H9 (cell line): ENCODE measurements at regions not wholly inside any gene's neighbourhood (a gene's known extent, or its start where the extent isn't known, plus 50 kb on each side); places are given as distances from the start of the nearest gene placed in this dataset.

Experiments
- DNase-seq: peaks from one replicate; pipeline ENCODE4 v3.0.0-alpha.2; 2017
- H2AFZ ChIP-seq: one replicate; pipeline ENCODE4 v1.6.1; 2013; ENCODE audit warnings: mild to moderate bottlenecking, low read length, control low read depth, moderate library complexity
- H2AK5ac ChIP-seq: 2 replicates; pipeline ENCODE4 v1.6.1; 2013; ENCODE audit warnings: low read length, control low read depth, mixed read lengths; ENCODE audit not compliant: insufficient read length
- H2BK120ac ChIP-seq: one replicate; pipeline ENCODE4 v1.6.1; 2013; ENCODE audit warnings: low read depth, mild to moderate bottlenecking, low read length, control low read depth, inconsistent platforms; ENCODE audit not compliant: poor library complexity, severe bottlenecking
- H2BK12ac ChIP-seq: 2 replicates; pipeline ENCODE4 v1.6.1; 2013; ENCODE audit warnings: low read length, control low read depth, mixed read lengths, low read depth; ENCODE audit not compliant: insufficient read length
- H2BK15ac ChIP-seq: 2 replicates; pipeline ENCODE4 v1.6.1; 2013; ENCODE audit warnings: low read depth, low read length, control low read depth
- H2BK20ac ChIP-seq: one replicate; pipeline ENCODE4 v1.6.1; 2013; ENCODE audit warnings: low read depth, mild to moderate bottlenecking, low read length, control low read depth, inconsistent platforms; ENCODE audit not compliant: poor library complexity, severe bottlenecking
- H2BK5ac ChIP-seq: 2 replicates; pipeline ENCODE4 v1.6.1; 2013; ENCODE audit warnings: low read length, control low read depth, mixed read lengths; ENCODE audit not compliant: insufficient read length
- H3K14ac ChIP-seq: 2 replicates; pipeline ENCODE4 v1.6.1; 2013; ENCODE audit warnings: low read length, control low read depth; ENCODE audit not compliant: insufficient read depth
- H3K18ac ChIP-seq: 2 replicates; pipeline ENCODE4 v1.6.1; 2013; ENCODE audit warnings: low read depth, mild to moderate bottlenecking, mixed read lengths, low read length, control low read depth; ENCODE audit not compliant: insufficient read length
- H3K23ac ChIP-seq: 2 replicates; pipeline ENCODE4 v1.6.1; 2013; ENCODE audit warnings: low read length, control low read depth, mixed read lengths, low read depth; ENCODE audit not compliant: insufficient read length
- H3K23me2 ChIP-seq: 2 replicates; pipeline ENCODE4 v1.6.1; 2013; ENCODE audit warnings: low read depth, mild to moderate bottlenecking, mixed read lengths, low read length, control low read depth; ENCODE audit not compliant: insufficient read length, poor library complexity, severe bottlenecking
- H3K27ac ChIP-seq: 2 replicates; pipeline ENCODE4 v1.5.1; 2013; ENCODE audit warnings: low read length, control low read depth, mixed read lengths, low read depth; ENCODE audit not compliant: insufficient read length
- H3K27me3 ChIP-seq: 2 replicates; pipeline ENCODE4 v1.6.1; 2013; ENCODE audit warnings: low read length, control low read depth, inconsistent platforms; ENCODE audit not compliant: insufficient read depth
- H3K4ac ChIP-seq: 2 replicates; pipeline ENCODE4 v1.6.1; 2013; ENCODE audit warnings: low read depth, mild to moderate bottlenecking, control low read depth, inconsistent platforms, low read length, moderate library complexity
- H3K4me1 ChIP-seq: 2 replicates; pipeline ENCODE4 v1.6.1; 2013; ENCODE audit warnings: low read length, control low read depth, inconsistent platforms; ENCODE audit not compliant: insufficient read depth
- H3K4me2 ChIP-seq: 2 replicates; pipeline ENCODE4 v1.6.1; 2013; ENCODE audit warnings: low read length, control low read depth, mixed read lengths; ENCODE audit not compliant: insufficient read length, insufficient read depth
- H3K56ac ChIP-seq: 2 replicates; pipeline ENCODE4 v1.6.1; 2013; ENCODE audit warnings: low read depth, mild to moderate bottlenecking, mixed read lengths, low read length, control low read depth; ENCODE audit not compliant: insufficient read length
- H3K79me1 ChIP-seq: 2 replicates; pipeline ENCODE4 v1.6.1; 2013; ENCODE audit warnings: low read depth, mild to moderate bottlenecking, moderate library complexity, low read length, control low read depth, inconsistent platforms; ENCODE audit not compliant: insufficient read depth, poor library complexity, severe bottlenecking
- H3K79me2 ChIP-seq: 2 replicates; pipeline ENCODE4 v1.6.1; 2013; ENCODE audit warnings: low read length, control low read depth, inconsistent platforms; ENCODE audit not compliant: insufficient read depth
- H3K9ac ChIP-seq: 2 replicates; pipeline ENCODE4 v1.6.1; 2013; ENCODE audit warnings: low read length, control low read depth, mixed read lengths; ENCODE audit not compliant: insufficient read length; ENCODE audit errors: extremely low read depth
- H3K9me3 ChIP-seq: one replicate; pipeline ENCODE4 v1.6.1; 2013; ENCODE audit warnings: low read depth, low read length, inconsistent platforms; ENCODE audit not compliant: control insufficient read depth
- H3T11ph ChIP-seq: one replicate; pipeline ENCODE4 v1.6.1; 2013; ENCODE audit warnings: mild to moderate bottlenecking, low read length, control low read depth, inconsistent platforms
- H4K20me1 ChIP-seq: one replicate; pipeline ENCODE4 v1.6.1; 2013; ENCODE audit not compliant: control insufficient read depth, insufficient read length, insufficient read depth
- H4K5ac ChIP-seq: 2 replicates; pipeline ENCODE4 v1.6.1; 2013; ENCODE audit warnings: low read depth, mild to moderate bottlenecking, mixed read lengths, low read length, control low read depth; ENCODE audit not compliant: insufficient read length
- H4K8ac ChIP-seq: replicated peaks from 2 replicates; pipeline ENCODE4 v1.6.1; 2013; ENCODE audit warnings: low read length, control low read depth, mixed read lengths, low read depth; ENCODE audit not compliant: insufficient read length
- H4K91ac ChIP-seq: 2 replicates; pipeline ENCODE4 v1.6.1; 2013; ENCODE audit warnings: low read depth, mild to moderate bottlenecking, moderate library complexity, mixed read lengths, low read length, control low read depth; ENCODE audit not compliant: insufficient read length
- H3K27ac Mint-ChIP-seq, 3 experiments: 2 replicates in 2 of 3; 3 replicates in 1 of 3; pipeline ENCODE4 v1.8.0; 2020 to 2021; ENCODE audit warnings: mixed read lengths in 3 of 3, mild to moderate bottlenecking in 1 of 3, moderate library complexity in 1 of 3
- H3K27me3 Mint-ChIP-seq: 2 replicates; pipeline ENCODE4 v1.8.0; 2021; ENCODE audit warnings: low read depth, mild to moderate bottlenecking, moderate library complexity, mixed read lengths
- H3K36me3 Mint-ChIP-seq, 3 experiments: 2 replicates in 2 of 3; 3 replicates in 1 of 3; pipeline ENCODE4 v1.8.0; 2020 to 2021; ENCODE audit warnings: low read depth in 3 of 3, mixed read lengths in 3 of 3; ENCODE audit not compliant: insufficient read depth in 1 of 3
- H3K4me1 Mint-ChIP-seq, 2 experiments: 2 replicates each; pipeline ENCODE4 v1.8.0; 2020; ENCODE audit warnings: mixed read lengths in 2 of 2
- H3K4me3 Mint-ChIP-seq, 2 experiments: 2 replicates in 1 of 2; 3 replicates in 1 of 2; pipeline ENCODE4 v1.8.0; 2020 to 2021; ENCODE audit warnings: mild to moderate bottlenecking in 2 of 2, mixed read lengths in 2 of 2, moderate library complexity in 1 of 2
- H3K9me3 Mint-ChIP-seq, 2 experiments: 2 replicates in 1 of 2; 3 replicates in 1 of 2; pipeline ENCODE4 v1.8.0; 2020; ENCODE audit warnings: mild to moderate bottlenecking in 2 of 2, mixed read lengths in 2 of 2, moderate library complexity in 1 of 2
- WGBS: extraction: QIAGEN DNeasy Blood & Tissue Kit; methylation state at CpG from one replicate; pipeline ENCODE4 v1.1.7; 2013; ENCODE audit warnings: missing lambda C conversion rate, low lambda C conversion rate, mixed read lengths; ENCODE audit not compliant: insufficient read length; ENCODE audit errors: extremely low coverage; 5-methylcytosine and 5-hydroxymethylcytosine counted together
- TF ChIP-seq, protein P1 (sequence below): fragments of 200-600 bp; sonication (generic); conservative IDR thresholded peaks from 3 replicates; pipeline ENCODE4 v1.8.0; 2021; ENCODE audit warnings: antibody characterized with exemption, mild to moderate bottlenecking

DNA sequence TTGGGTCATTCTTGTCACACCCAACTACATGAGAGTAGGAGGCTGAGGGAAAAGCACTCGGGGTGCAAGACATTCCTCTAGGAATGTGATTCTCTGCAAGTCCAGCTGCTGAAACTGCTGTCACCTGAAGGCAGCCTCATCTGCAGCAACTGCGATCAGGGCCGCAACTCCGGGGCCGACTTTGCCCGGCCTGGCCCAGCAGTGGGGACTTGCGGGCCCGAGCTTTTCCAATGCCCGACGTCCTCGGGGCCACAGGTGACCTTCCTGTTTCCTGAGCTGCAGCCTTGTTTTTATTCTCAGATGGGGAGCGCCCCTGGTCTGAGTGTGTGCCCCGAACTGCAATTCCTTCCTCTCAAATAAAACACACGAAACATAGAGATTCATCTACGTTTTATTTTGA, 104.7 kb upstream of the NKX1-1 start:
- Histone ChIP-seq H4K91ac (no peak overlapping the region), H4K5ac (no peak overlapping the region), H3K23me2 (no peaks in the 10 kb centered on the region), H3K4me1 (no peaks in the 10 kb centered on the region), H3K27ac (no peak overlapping the region), H3K79me2 (no peaks in the 10 kb centered on the region), H4K8ac (no peak overlapping the region), H2BK15ac (no peak overlapping the region), H2BK120ac (no peak overlapping the region), H3K79me1 (no peaks in the 10 kb centered on the region), H2BK20ac (no peak overlapping the region), H2AK5ac (no peak overlapping the region), H3K14ac (no peak overlapping the region), H3K18ac (no peak overlapping the region), H3K56ac (no peak overlapping the region), H3T11ph (no peak overlapping the region), H3K23ac (no peak overlapping the region), H4K20me1 (no peaks in the 10 kb centered on the region), H2AFZ (no peak overlapping the region), H3K4me2 (no peak overlapping the region), H2BK5ac (no peak overlapping the region), H3K27me3 (no peaks in the 10 kb centered on the region), H3K4ac (no peak overlapping the region), H3K9ac (no peak overlapping the region), H2BK12ac (no peak overlapping the region), H3K9me3 (no peaks in the 10 kb centered on the region)
- Mint-ChIP-seq H3K27ac (no peak overlapping the region), H3K4me1 (peaks cover 8 to 19% of the 10 kb centered on the region in 2 experiments), H3K27me3 (peaks cover 20% of the 10 kb centered on the region), H3K36me3 (no peaks in the 10 kb centered on the region; a peak in 1 of 7 replicates), H3K4me3 (no peak overlapping the region), H3K9me3 (peaks cover 0 to 4% of the 10 kb centered on the region in 2 experiments; a peak in 1 of 5 replicates)
- DNase-seq: no peak
- no CpG with 5 or more reads among the region's 15 CpGs for WGBS
- TF ChIP-seq, protein P1, sequence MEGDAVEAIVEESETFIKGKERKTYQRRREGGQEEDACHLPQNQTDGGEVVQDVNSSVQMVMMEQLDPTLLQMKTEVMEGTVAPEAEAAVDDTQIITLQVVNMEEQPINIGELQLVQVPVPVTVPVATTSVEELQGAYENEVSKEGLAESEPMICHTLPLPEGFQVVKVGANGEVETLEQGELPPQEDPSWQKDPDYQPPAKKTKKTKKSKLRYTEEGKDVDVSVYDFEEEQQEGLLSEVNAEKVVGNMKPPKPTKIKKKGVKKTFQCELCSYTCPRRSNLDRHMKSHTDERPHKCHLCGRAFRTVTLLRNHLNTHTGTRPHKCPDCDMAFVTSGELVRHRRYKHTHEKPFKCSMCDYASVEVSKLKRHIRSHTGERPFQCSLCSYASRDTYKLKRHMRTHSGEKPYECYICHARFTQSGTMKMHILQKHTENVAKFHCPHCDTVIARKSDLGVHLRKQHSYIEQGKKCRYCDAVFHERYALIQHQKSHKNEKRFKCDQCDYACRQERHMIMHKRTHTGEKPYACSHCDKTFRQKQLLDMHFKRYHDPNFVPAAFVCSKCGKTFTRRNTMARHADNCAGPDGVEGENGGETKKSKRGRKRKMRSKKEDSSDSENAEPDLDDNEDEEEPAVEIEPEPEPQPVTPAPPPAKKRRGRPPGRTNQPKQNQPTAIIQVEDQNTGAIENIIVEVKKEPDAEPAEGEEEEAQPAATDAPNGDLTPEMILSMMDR: no peak
